HL-60 (cell line): ENCODE measurements at regions not wholly inside any gene's neighbourhood (a gene's known extent, or its start where the extent isn't known, plus 50 kb on each side); places are given as distances from the start of the nearest gene placed in this dataset.

Source experiments
- CTCF ChIP-seq: IDR thresholded peaks from one replicate; pipeline ENCODE4 v1.5.1; 2011; ENCODE audit warnings: low read length, control low read depth, inconsistent platforms; ENCODE audit not compliant: insufficient read depth
- GABPA ChIP-seq: IDR thresholded peaks from 2 replicates; pipeline ENCODE4 v1.6.1; 2012; ENCODE audit warnings: low read depth
- POLR2AphosphoS5 ChIP-seq: IDR thresholded peaks from 2 replicates; pipeline ENCODE4 v1.6.1; 2012; ENCODE audit warnings: low read depth
- REST ChIP-seq: IDR thresholded peaks from 2 replicates; pipeline ENCODE4 v1.6.1; 2012; ENCODE audit warnings: low read depth; ENCODE audit not compliant: insufficient replicate concordance
- SPI1 ChIP-seq: IDR thresholded peaks from 2 replicates; pipeline ENCODE4 v1.6.1; 2012; ENCODE audit warnings: low read depth, mild to moderate bottlenecking, borderline replicate concordance

- TF ChIP-seq REST: no peak
- TF ChIP-seq POLR2AphosphoS5: no peak
- TF ChIP-seq CTCF: no peak
- TF ChIP-seq SPI1: no peak
- no peak for TF ChIP-seq GABPA
Observed at GRCh38 chr7:42552227-42552626, 315.2 kb upstream of the GLI3 start.
